HG02678 (cell line): ENCODE measurements at regions not wholly inside any gene's neighbourhood (a gene's known extent, or its start where the extent isn't known, plus 50 kb on each side); places are given as distances from the start of the nearest gene placed in this dataset.

ENCODE experiments used
- ATAC-seq: cut with Tn5 transposase; IDR thresholded peaks from one replicate; pipeline ENCODE4 v1.9.1; 2021; ENCODE audit warnings: mild to moderate bottlenecking, moderate library complexity; ENCODE audit not compliant: unreplicated experiment

GRCh38 chr7:117929237-117929636 is 56.0 kb upstream of the CTTNBP2 start:
- ATAC-seq: no peak

DNA sequence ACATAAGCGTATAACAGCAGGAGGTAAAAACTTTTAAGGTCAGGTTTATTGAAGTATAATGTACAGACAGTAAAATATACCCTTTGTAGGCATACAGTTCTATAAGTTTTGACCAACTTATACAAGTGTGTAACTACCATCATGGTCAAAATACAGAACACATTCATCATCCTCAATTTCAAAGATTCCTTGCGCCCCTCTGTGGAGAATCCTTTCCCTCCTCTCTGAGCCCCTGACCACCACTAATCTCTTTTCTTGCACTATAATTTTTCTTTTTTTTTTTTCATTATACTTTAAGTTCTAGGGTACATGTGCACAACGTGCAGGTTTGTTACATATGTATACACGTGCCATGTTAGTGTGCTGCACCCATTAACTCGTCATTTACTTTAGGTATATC is 58.1 kb upstream of the CTTNBP2 start:
- ATAC-seq: no peak

DNA sequence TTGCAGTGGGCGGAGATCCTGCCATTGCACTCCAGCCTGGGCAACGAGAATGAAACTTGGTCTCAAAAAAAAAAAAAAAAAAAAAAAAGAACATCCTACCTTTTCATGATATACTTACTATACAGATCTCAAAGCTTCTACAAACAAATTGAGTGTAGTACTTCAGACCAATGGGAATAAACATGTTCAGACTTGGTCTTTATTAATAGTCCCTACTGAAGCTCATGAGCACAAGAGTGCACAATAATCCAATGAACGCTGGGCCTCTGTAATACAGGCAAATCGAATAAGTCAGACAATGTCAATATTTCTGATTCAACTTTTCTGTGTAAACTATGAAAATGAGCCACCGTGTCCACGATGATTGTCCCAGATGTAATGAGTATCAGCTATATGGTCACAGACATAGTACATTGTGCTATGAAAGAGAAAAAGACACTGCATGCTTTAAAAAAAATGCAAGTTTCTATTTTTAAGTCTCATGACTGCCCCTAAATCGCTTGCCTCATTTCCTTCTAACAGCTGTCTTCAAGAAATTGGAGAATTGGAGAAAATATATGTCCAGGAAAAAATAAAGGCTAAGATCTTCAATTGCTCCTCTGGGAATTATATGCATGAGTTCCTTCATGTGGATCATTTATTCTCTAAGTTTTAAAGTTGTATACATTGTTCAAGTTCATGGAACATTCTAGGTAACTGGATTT is 64.0 kb upstream of the CTTNBP2 start:
- ATAC-seq: no peak

DNA sequence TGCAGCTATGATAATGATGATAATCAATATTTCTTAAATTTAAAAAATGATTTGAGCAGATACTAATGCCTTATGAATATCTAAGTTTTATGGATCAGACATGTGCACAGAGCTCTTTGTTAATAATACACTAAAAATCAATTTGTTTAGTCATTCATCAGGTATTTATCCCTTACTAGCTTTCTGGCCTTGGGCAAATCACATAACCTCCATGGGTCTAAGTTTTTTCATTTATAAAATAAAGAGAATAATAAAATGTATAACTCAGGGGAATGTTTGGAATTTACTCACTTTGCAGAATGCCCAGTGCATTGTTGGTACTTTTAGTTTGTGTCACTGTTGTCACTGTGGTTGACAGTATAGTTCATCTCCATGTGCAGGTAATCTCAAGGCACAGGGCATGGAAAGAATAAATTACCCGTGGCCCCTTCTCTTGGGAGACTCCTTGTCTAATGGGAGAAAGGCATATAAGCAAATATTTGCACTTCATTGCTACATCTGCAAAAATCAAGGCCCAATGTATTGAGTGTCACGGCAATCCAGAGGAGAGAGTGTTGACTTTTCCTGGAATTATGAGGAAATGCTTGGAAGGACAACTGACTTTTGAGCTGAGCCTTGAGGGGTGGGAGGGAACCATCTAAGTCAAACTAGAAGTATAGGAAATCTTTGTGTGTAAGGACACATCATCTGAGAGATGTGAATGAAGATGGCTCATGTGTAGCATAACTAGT is 64.7 kb upstream of the CTTNBP2 start:
- no peak for ATAC-seq

- ATAC-seq: no peak
These were observed 68.0 kb upstream of the CTTNBP2 start for GRCh38 chr7:117941138-117941810.

GRCh38 chr7:117942780-117943179 is 69.5 kb upstream of the CTTNBP2 start:
- ATAC-seq: no peak

- no peak for ATAC-seq
These were observed 71.6 kb upstream of the CTTNBP2 start for GRCh38 chr7:117944886-117945285.

DNA sequence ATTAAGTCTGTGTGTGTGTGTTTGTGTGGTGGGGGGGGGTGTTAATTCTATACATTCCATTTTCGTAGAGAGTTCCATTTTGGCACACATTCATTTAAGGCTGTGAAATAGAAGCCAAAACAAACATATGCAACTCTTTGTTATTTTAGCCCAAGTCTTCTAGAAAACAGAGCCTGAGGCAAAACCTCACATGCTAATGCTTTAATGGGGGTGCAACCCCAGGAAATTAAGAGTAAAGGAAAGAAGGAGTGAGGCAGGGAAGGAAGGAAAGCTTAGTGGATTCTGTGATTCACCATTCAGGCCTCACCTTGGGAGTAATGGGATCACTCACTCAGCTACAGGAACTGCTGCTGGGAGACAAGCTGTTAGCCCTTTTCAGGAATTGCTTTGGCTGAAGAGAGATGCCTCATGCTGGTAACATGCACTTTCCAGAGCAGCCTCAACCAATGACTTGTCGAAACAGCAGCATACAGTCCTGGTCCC is 73.0 kb upstream of the CTTNBP2 start:
- no peak for ATAC-seq

DNA sequence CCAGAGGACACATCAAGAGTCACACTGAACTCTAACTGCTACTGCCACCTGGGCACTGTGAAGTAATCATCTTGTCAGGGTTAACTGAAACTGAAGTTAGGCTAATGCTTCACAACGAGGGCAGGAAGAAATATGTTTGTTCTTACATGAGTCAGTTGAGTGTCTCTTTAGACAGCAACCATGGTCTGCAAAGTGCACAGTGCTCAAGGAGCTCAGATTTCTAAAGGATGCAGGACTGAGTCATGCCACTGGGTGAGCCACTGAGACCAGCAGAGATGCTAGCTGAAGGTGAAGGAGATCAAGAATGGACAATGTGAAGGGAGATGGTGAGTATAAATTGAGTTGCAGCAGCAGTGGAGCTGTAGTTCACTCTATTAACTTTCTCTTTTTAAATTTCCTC is 76.0 kb upstream of the CTTNBP2 start:
- no peak for ATAC-seq

DNA sequence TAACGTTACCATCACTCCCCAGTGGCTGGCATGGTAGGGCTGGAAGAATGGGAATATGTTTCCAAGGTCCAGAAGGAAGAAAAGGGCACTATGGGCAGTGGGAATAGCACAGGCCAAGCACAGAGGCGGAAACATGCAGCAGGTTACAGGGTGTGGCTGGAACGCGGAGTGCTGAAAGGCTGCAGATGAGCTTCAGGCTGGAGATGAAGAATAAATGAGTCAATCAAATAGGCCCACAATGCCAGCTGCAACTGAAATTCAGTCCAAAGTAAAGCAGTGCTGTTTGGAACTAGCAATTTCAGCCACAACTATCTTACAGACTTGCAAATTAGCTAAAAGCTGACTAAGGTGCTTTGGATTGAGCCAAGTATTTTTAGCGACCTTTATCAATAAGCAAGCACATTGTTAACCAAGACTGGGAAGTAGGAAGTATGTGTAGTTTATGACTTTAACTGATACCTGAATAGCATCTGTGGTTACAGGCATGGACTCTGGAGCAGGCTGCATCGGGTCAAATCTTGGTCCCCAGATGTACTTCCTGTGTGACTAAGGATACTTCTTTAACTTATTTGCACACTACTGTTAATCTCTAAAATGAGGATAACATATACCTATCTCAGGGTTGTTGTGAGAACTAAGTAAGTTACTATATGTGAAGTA is 77.5 kb upstream of the CTTNBP2 start:
- ATAC-seq: no peak

DNA sequence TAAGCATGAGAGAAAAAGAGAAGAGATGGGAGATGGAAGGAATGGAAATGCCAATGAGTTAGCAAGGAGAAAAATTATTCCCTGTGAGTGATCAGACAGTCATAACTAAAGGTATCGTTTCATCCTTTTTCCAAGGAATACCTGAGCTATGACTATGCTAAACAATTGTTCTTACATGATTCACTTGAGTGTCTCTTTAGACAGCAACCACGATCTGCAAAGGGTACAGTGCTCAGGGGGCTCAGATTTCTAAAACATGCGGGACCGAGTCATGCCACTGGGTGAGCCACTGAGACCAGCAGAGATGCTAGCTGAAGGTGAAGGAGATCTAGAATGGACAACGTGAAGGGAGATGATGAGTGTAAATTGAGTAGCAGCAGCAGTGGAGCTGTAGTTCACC is 78.0 kb upstream of the CTTNBP2 start:
- no peak for ATAC-seq

GRCh38 chr7:117951691-117952280 is 78.5 kb upstream of the CTTNBP2 start:
- no peak for ATAC-seq

GRCh38 chr7:117955046-117955445 is 81.8 kb upstream of the CTTNBP2 start:
- no peak for ATAC-seq

GRCh38 chr7:117960351-117960750 is 87.1 kb upstream of the CTTNBP2 start:
- ATAC-seq: no peak

GRCh38 chr7:117961235-117961634 is 88.0 kb upstream of the CTTNBP2 start:
- ATAC-seq: no peak

GRCh38 chr7:117962366-117962994 is 89.2 kb upstream of the CTTNBP2 start:
- ATAC-seq: no peak

- no peak for ATAC-seq
These were observed 90.3 kb upstream of the CTTNBP2 start for GRCh38 chr7:117963264-117964197.

DNA sequence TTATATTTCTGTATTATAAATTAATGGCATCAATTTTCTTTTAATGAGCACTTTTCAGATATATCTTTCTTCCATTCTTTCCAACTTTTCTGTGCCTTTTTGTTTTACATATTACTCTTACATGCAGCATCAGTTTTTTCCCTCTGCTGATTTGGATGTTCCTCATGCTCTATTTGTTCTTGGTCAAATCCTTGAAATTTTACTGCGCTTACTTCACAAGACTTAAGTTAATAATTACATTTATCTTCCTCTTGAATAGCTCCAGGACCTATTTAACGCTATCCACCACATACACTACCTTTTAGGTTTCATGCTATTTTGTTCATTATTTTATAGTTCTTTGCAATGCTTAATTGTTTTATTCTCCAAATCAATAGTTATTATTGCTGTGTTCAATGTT is 97.6 kb upstream of the CTTNBP2 start:
- no peak for ATAC-seq

DNA sequence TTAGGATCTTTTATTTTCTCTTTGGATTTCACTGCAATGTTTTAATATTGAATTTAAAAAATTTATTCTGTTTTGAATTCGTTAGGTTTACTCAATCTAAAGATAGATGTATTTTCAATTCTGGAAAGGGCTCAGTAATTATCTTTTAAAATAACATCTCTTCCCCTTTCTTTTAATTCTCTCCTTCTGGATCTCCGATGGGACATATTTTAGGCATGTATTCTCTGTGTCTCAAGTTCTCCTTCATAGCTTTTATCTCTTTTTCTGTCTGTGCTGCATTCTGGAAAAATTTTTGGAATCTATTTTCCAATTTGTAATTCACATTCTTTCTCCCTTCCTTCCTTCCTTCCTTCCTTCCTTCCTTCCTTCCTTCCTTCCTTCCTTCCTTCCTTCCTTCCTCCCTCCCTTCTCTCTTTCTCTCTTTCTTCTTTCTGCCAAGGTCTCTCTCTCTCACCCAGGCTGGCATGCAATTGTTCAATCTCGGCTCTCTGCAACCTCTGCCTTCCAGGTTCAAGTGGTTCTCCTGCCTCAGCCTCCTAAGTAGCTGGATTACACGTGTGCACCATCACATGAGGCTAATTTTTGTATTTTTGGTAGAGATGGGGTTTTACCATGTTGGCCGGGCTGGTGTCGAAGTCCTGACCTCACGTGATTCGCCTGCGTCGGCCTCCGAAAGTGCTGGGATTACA is 98.5 kb upstream of the CTTNBP2 start:
- no peak for ATAC-seq
